Activated CD8-positive, alpha-beta memory T cell treated with anti-CD3 and anti-CD28 coated beads, Interleukin-2, amount 50 U/mL, for 24 hours (primary cell): ENCODE measurements at regions not wholly inside any gene's neighbourhood (a gene's known extent, or its start where the extent isn't known, plus 50 kb on each side); places are given as distances from the start of the nearest gene placed in this dataset.
"Not testable (repeated sequence)": the region's sequence is repeated elsewhere in the genome, so short reads cannot be mapped to it uniquely, and the experiment has no call there.

Source experiments
- DNase-seq: peaks from one replicate; pipeline ENCODE4 v3.0.0-alpha.2; 2020; ENCODE audit errors: extremely low read depth

DNA sequence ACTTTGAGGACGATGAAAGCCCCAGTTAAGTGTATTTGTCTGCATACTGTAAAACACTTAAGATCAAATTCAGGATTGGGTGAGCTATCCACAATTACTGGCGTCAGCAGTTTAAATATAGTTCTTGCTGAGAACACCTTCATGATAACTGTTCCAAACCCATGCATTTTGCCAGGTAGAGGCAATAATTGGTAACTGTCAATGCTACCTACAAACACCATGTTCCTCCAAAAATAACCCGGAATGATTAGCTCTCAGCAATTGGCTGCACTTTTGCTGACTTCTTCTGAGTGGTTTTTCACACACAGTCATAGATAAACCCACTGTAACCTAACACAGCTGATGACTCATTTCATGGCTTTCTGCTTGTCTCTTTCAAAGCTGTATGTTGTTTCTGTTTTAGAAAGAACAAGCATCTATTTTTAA, 1358.6 kb upstream of the GJE1 start:
- no peak for DNase-seq

DNA sequence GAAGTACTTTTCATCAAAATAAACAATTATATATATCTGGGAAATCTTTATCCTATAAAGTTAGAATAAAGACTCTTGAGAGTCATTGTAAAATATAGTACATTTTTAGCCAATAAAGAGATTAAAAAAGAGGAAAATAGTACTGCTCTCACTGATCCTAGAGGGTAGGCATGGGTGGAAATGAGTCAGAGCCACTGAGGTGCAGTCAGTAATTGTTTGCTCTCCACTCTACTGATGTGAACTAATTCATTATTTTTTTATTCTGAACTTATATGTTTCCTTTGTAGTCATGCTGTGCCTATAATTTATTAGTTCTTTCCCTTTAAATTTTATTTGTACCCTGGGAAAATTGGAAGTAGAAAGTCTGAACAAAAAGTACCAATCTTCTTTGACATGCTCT, 1359.4 kb upstream of the GJE1 start:
- DNase-seq, result no peak

DNA sequence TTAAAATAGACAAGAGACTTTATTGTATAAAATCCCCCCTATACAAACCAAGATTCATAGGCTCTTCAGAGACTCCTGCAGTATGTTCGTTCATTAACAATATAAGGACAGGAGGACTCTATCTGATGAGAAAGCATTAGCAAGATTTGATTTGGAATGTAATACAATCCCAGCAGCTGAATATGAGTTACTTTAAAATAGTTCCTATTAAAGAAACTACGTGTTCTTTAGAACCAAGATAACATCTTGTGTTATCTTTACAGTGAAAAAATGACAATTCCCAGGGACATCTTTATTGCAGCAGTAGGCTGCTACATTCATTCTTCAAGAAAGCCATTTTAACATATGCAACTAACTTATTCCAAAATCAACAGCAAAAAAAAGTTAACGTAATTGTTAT, 1360.1 kb upstream of the GJE1 start:
- no peak for DNase-seq

DNA sequence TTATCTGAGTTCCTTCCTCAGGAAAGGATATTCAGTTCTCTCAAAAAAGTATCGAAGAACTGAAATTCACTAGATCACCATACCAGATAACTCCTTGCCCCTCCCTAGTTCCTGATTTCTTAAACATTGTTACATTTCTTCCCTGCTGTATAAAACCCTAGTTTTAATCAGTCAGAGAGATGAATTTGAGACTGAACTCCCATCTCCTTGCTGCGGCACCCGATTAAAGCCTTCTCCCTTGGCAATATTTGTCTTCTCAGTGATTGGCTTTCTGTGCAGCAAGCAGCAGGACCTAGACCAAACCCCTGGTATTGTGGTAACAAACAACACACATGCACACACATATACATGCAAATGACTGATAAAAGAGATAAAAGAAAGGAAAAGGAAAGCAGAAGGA, 1364.6 kb upstream of the GJE1 start:
- DNase-seq, result no peak

DNA sequence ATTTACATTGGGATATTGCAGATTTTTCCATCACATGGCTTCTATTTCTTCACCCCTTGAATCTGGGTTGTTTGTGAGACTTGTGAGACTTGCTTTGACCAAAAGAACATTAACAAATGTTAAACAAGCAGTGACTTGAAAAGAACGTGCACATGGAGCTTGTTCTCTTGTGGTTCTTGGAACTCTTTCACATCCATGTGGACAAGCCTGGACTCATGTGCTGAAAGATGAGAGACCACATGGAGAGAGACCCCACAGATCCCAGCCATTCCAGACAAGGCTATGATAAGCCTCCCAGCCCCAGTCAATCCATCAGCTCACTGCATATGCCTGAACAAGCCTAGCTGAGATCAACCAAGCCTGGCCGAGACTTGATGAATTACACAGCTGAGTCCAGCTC, 1365.7 kb upstream of the GJE1 start:
- DNase-seq, result no peak

DNA sequence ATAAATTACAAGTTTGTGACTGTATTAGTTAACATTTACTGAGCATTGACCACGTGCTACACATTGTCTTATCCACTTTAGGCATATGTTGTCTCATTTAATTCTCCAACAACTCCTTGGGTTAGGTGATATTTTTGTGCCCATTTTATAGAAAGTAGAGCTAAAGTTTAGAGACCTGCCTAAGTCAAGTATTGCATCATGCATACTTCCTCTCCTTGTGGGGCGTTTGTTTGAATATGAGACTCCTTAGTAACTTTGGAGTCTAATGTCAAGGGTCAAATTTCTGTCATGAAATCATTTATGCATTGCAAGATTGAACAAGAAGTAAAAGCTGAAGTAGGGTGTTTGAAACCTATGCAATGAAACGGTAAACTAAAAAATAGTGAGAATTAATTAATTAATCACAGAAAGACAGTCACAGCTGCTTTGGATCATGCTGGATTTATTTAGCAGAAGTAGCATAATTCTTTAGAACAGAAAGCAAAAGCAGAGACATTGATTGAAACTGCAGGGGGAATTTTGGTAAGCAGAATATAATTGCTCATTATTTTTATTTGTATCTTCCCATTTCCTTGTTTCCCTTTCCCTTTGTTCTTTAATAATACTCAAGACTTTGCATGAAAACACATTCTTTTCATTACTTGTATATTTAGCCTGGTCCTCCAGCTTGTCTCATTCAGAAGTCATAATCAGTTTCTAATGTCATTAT, 1374.4 kb upstream of the GJE1 start:
- no peak for DNase-seq

DNA sequence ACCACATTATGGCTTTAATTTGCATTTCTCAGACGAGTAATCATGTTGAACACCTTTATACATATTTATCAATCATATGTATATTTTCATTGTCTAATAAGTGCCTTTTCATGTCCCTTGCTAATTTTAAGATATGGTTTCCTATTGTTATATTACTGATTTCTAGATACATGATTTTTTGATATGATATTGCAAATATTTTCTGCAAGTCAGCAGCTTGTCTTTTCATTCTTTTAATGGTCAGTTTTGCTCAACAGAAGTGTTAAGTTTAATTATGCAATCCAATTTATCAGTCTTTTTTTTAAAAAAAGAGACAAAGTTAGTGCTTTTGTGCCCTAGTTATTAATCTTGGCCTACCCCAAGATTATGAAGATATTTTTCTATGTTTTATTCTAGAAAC, 1377.8 kb upstream of the CITED2 start:
- DNase-seq, result no peak

DNA sequence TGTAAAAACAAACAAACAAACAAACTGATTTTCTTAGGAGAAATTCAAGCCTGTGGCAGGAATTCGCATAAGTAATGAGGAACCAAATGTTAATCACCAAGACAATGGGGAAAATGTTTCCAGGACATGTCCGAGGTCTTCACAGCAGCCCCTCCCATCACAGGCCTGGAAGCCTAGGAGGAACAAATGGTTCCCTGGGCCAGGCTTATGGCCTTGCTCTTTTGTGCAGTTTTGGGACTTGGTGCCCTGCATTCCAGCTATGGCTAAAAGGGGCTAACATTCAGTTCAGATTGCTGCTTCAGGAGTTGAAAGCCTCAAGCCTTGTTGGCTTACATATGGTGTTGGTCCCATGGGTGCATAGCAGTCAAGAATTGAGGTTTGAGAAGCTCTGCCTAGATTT, 1372.7 kb upstream of the CITED2 start:
- no peak for DNase-seq

DNA sequence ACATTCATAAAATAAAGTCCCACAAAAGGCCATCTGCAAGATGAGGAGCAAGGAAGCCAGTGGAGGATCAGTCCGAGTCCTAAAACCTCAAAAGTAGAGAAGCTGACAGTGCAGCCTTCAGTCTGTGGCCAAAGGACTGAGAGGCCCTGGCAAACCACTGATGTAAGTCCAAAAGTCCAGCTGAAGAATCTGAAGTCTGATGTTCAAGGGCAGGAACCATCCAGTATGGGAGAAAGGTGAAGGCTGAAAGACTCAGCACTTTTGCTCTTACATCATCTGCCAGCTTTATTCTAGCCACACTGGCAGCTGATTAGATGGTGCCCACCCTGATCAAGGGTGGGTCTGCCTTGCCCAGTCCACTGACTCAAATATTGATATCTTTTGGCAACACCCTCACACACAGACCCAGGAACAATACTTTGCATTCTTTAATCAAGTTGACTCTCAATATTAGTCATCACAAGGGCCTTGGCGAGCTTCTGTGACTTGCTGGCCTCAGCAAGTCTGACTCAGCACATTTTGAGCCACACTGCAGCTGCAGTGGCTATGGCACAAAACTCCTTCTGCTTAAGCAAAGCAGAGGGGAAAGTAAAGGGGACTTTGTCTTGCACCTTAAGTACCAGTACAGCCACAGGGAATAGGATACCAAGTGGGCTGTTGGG, 1370.3 kb upstream of the CITED2 start:
- DNase-seq, result no peak

DNA sequence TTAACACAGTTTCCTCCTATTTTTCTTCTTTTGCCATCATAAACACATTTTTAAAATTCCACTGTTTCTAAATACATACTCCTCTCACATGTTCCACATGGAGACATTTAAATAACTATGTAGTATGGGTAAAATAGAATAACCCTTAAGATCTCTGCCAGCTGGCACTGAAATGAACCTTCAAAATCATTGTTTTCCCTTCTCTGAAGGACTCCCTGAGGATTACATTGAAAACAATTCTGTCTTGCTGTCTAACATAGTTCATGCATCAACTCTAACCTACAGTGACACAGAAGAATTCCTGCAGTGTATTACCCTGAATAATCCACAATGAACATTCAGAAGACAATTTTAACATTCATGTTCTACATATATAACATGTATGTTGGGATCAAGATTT, 1361.8 kb upstream of the CITED2 start:
- no peak for DNase-seq

DNA sequence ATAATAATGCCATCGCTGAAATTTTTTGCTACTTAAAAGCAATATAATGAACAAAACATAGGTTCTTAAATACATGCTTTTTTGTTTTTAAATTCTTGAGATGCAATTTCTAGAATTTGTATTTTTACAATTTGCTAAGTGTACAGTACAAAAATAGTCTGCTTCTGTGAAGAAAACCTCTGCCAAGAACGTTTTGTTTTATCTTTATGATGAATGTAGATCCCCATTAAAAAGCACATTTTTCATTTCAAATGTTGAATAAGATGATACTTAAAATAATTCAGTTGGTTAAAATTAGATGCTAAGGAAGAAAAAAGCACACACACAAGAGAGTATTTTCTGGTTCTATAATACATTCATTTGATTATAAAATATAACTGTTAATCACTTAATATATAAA, 1358.5 kb upstream of the CITED2 start:
- DNase-seq, result no peak

DNA sequence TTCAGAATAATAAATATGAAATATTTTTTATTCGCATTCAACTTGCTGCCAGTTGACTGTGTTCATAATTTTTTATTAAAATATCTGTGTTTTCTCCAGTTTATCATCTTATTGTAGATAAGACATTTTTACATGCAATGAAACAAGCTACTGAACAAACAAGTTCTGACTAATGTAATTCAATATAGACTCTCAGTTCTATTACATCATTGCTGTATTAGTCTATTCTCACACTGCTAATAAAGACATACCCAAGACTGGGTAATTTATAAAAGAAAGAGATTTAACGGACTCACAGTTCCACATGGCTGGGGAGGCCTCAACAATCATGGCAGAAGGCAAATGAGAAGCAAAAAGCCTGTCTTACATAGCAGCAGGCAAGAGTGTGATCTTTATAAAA, 1357.7 kb upstream of the CITED2 start:
- DNase-seq, result no peak

DNA sequence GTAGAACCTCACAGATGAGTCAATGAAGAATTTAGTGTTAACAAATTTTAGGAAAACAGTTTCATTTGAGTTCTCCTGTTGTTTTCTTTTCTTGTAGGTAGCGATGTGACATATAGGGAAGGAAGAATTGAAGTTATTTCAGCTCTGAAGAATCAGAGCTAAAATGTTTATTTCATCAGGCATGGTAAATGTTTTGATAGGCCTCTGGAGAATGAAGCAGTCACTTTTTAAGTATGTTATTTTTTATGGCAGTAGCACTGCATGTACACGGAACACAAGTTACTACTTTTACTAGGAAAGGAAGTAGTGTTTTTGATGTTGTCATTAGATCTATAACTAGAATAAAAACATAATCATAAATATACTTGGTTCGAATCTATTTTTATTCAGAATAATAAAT, 1357.3 kb upstream of the CITED2 start:
- DNase-seq, result no peak

DNA sequence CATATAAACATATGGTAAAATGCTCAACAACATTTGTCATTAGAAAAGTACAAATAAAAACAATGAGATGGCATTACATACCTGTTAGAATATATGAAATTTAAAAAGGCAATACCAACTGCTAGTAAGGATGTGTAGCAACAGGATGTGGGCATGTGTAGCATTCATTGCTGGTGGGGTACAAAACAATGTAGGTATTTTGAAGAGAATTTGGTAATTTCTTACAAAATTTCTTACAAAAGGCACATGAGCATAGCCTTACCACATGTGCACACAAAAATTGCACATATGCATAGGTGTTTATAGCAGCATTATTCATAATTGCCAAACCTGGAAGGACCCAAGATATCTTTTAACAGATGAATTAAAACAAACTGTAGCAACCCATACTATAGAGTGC, 1355.1 kb upstream of the CITED2 start:
- no peak for DNase-seq

DNA sequence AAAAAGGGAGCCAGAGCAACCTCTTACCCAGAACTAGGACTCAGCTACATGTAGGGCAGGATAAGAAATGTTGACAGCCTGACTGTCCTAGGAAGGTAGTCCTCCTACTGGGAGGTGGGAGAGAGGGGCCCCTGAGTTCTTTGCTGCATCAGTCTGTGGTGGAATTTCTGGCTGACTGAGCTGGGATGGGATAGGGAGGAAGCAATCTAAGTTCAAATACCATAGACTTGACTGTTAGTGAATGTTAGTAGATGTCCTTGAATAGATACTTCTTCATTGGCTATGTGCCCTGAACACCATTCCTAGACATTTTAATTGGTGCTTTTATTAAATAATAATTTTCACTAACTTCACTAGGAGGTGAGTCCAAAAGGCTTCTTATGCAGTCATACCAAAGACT, 1343.6 kb upstream of the CITED2 start:
- no peak for DNase-seq

DNA sequence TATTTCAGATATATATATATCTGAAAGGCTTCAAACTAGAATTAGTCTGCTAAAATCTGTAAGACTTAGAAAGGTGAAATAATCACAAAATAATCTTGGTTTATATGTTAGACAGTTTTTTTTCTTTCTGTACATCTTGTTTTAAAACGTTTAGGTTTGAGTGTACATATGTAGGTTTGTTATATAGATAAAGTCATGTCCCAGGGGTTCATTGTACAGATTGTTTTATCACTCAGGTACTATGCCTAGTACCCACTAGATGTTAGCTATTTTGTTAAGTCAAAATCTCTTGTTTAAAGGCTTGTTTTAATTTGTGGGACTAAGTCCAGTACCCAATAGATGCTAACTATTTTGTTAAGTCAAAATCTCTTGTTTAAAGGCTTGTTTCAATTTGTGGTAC, 1339.0 kb upstream of the CITED2 start:
- DNase-seq, result no peak

DNA sequence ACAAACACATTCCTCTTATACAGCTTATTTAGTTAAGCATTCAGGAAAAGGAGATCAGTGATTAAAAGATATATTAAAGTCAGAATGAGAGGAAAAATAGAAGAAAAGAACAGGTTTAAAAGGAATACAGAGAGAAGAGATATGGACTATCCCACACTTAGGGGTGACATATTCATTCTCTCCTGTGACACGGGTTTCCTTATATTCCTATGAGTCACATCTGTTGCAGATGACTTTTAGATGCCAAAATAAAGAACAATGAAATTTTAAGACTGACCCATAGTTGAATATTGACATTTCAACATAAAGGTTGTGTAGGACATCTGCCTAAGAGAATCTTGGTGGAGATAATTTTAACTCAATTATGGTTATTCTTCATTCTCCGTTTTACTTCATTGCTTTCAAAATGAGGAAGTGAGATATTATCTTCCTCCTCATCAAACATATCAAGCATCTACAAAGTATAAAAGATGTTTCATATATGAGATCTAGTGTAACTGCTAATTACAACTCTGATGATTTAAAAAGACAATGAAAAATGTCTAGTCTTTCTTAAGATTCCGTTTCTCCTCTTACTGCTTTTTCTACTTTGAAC, 1336.7 kb upstream of the CITED2 start:
- no peak for DNase-seq

DNA sequence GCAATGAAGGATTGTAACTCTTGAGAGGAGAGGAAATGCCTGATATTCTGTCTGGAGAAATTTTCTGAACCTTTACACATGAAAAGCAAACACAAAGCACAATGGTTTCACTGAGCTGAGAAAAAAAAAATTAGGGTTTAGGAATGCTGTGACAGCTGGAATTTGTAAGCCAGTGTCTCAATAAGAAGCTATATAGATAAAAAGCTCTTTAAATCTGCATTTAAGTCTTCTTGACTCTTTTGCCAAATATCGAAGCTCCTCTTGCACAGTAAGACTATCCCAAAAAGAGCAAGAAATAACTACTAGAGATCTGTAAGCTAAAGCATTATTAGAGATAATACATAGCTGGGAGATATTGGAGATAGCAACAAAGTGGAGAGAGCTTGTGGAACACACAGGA, 1334.0 kb upstream of the CITED2 start:
- no peak for DNase-seq

DNA sequence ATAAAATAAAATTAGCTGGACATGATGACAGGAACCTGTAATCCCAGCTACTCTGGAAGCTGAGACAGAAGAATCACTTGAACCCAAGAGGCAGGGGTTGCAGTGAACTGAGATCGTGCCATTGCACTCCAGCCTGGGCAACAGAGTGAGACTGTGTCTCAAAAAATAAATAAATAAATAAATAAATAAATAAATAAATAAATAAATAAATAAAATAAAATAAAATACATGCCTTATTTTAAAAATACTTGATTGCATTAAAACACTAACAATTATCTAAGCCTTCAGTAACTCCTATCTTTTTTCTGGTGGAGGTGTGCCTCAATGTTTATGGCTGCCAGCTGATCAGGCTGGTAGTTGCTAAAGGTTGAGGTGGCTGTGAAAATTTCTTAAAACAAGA, 1329.6 kb upstream of the CITED2 start:
- DNase-seq, result not testable (repeated sequence)

DNA sequence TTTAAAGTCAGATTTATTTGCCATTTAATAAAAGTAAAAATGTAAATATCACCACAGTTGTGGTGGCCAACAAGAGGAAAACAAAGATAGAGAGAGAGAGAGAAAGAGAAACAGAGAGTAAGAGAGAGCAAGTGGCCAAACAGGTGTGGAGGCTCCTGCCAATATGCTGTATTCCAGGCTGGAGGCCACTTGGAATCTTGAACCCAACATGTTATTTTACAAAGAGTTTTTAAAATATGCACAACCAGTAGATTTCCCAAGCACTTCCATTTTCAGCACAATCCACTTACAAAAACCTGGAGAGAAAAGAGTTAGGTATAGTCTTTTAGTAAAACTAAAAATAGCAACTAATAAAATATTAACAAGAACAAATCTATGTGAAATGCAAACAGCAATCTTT, 1323.1 kb upstream of the CITED2 start:
- DNase-seq, result no peak

DNA sequence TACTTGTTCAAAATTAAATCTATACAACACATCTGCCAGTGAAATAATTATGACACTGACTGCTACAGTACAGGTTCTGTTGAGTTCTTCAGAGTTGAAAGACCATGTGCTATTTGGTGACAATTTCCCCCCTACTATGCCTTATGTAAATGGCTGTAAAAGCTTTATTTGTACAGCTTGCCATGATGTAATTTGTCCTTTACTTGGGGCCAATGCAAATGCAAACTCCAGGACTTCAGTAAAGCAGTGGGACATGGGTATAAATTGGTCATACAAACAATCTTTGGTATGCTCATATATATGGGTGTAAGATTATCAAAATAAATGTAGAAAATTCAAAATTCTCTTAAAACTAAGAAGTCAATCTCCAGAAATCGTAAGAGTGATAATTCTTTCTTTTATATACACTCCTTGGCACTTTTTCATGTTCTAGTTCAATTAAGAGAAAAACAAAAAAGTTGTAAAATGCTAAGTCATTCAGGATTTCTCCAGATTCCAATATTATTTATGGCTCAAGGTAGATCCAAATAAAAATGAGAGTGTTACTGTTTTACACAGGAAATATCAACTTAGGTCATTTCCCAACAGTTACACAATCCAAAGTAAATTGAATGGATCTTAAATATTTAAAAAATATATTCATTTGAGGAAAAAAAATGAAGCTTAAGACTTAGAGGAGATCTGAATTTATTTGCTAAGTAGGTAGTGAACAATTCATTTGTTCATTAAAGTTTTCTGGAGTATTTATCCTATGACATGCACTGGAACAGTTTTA, 1310.5 kb upstream of the CITED2 start:
- no peak for DNase-seq

DNA sequence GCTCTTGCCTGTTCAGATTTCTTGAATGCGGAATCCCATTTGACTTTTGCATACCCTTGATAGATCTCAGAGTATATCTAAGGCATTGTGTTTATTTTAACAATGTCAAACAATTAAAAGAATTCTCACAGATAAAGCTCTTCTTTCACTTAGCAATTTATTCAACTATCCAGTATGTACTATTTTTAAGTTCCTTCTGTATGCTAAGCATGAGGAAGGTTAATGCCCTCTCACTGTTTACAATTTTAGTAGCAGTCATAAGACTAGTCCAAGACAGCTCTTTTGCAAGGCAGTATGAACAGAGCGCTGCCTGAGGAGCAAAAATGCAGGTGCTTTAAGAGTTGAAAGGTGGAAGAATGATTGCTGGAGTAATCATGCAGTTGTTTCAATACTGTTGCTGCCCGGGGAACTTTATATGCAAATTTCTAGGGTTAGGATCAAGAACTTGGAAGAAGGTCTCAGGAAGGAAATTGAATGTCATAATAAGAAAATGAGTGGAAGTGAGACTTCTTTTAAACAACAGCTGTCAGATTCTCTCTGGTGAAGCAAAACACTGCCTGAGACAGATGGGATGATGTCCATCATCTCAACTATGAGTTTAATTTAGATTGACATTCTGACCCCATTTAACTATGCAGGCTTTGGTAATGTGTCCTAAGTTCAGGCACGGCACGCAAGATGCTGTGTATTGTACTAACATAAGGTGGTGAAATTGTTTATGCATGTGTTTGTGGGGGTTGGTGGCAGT, 1303.5 kb upstream of the CITED2 start:
- DNase-seq, result no peak
